ENCODE measurements at regions not wholly inside any gene's neighbourhood (a gene's known extent, or its start where the extent isn't known, plus 50 kb on each side); places are given as distances from the start of the nearest gene placed in this dataset.

GRCh38 chr5:145479271-145479670 is 355.9 kb downstream of the PRELID2 start:
- H3K4me1 ChIP-seq (ENCODE audit: low read length), result no peaks in the 10 kb centered on the region
- no peaks in the 10 kb centered on the region for H4K20me1 ChIP-seq (ENCODE audit: insufficient read depth, low read length)
- no peak overlapping the region for H3K4me2 ChIP-seq (ENCODE audit: low read length)
- no peak overlapping the region for H3K4me3 ChIP-seq (ENCODE audit: low read length)
- H3K79me2 ChIP-seq (ENCODE audit: low read length), result no peaks in the 10 kb centered on the region
- TF ChIP-seq CTCF (IDR thresholded peaks at IDR 0.05; ENCODE audit: low read depth, low read length) (no peak), EZH2phosphoT487 (IDR thresholded peaks at IDR 0.05; ENCODE audit: low read depth) (no peak)
- no peak overlapping the region for H3K27ac ChIP-seq (ENCODE audit: low read length)
- no peak overlapping the region for H3K9ac ChIP-seq (ENCODE audit: low read length)
- no peaks in the 10 kb centered on the region for H3K27me3 ChIP-seq (ENCODE audit: low read depth, low read length)
- no peaks in the 10 kb centered on the region for H3K9me3 ChIP-seq (ENCODE audit: insufficient read depth, low read length)
- H3K36me3 ChIP-seq (replicated peaks; ENCODE audit: low read depth, low read length), result no peaks in the 10 kb centered on the region
- H2AFZ ChIP-seq (ENCODE audit: low read depth, low read length), result no peak overlapping the region

- H3K4me3 ChIP-seq (ENCODE audit: low read length), result no peak overlapping the region
- no peak overlapping the region for H2AFZ ChIP-seq (ENCODE audit: low read depth, low read length)
- H3K9ac ChIP-seq (ENCODE audit: low read length), result no peak overlapping the region
- no peaks in the 10 kb centered on the region for H3K79me2 ChIP-seq (ENCODE audit: low read length)
- H3K4me2 ChIP-seq (ENCODE audit: low read length), result no peak overlapping the region
- no peaks in the 10 kb centered on the region for H4K20me1 ChIP-seq (ENCODE audit: insufficient read depth, low read length)
- no peaks in the 10 kb centered on the region for H3K9me3 ChIP-seq (ENCODE audit: insufficient read depth, low read length)
- TF ChIP-seq CTCF (IDR thresholded peaks at IDR 0.05; ENCODE audit: low read depth, low read length), result no peak
- TF ChIP-seq EZH2phosphoT487 (IDR thresholded peaks at IDR 0.05; ENCODE audit: low read depth), result no peak
- no peaks in the 10 kb centered on the region for H3K27me3 ChIP-seq (ENCODE audit: low read depth, low read length)
- H3K4me1 ChIP-seq (ENCODE audit: low read length), result no peaks in the 10 kb centered on the region
- no peaks in the 10 kb centered on the region for H3K36me3 ChIP-seq (replicated peaks; ENCODE audit: low read depth, low read length)
- H3K27ac ChIP-seq (ENCODE audit: low read length), result no peak overlapping the region
These were observed 356.5 kb downstream of the PRELID2 start for GRCh38 chr5:145478651-145479050.

GRCh38 chr5:145473042-145473642 is 362.0 kb downstream of the PRELID2 start:
- no peak overlapping the region for H3K27ac ChIP-seq (ENCODE audit: low read length)
- no peak overlapping the region for H3K4me3 ChIP-seq (ENCODE audit: low read length)
- H3K9me3 ChIP-seq (ENCODE audit: insufficient read depth, low read length), result no peaks in the 10 kb centered on the region
- H3K36me3 ChIP-seq (replicated peaks; ENCODE audit: low read depth, low read length), result no peaks in the 10 kb centered on the region
- no peaks in the 10 kb centered on the region for H3K4me1 ChIP-seq (ENCODE audit: low read length)
- no peaks in the 10 kb centered on the region for H3K27me3 ChIP-seq (ENCODE audit: low read depth, low read length)
- H4K20me1 ChIP-seq (ENCODE audit: insufficient read depth, low read length), result no peaks in the 10 kb centered on the region
- TF ChIP-seq CTCF (IDR thresholded peaks at IDR 0.05; ENCODE audit: low read depth, low read length), result no peak
- no peak for TF ChIP-seq EZH2phosphoT487 (IDR thresholded peaks at IDR 0.05; ENCODE audit: low read depth)
- H3K79me2 ChIP-seq (ENCODE audit: low read length), result no peaks in the 10 kb centered on the region
- no peak overlapping the region for H3K9ac ChIP-seq (ENCODE audit: low read length)
- no peak overlapping the region for H3K4me2 ChIP-seq (ENCODE audit: low read length)
- no peak overlapping the region for H2AFZ ChIP-seq (ENCODE audit: low read depth, low read length)

- H3K4me2 ChIP-seq (ENCODE audit: low read length), result no peak overlapping the region
- no peaks in the 10 kb centered on the region for H3K36me3 ChIP-seq (replicated peaks; ENCODE audit: low read depth, low read length)
- no peak overlapping the region for H2AFZ ChIP-seq (ENCODE audit: low read depth, low read length)
- H4K20me1 ChIP-seq (ENCODE audit: insufficient read depth, low read length), result no peaks in the 10 kb centered on the region
- H3K4me3 ChIP-seq (ENCODE audit: low read length), result no peak overlapping the region
- TF ChIP-seq CTCF (IDR thresholded peaks at IDR 0.05; ENCODE audit: low read depth, low read length) (no peak), EZH2phosphoT487 (IDR thresholded peaks at IDR 0.05; ENCODE audit: low read depth) (no peak)
- H3K27ac ChIP-seq (ENCODE audit: low read length), result no peak overlapping the region
- no peak overlapping the region for H3K9ac ChIP-seq (ENCODE audit: low read length)
- H3K9me3 ChIP-seq (ENCODE audit: insufficient read depth, low read length), result no peaks in the 10 kb centered on the region
- no peaks in the 10 kb centered on the region for H3K4me1 ChIP-seq (ENCODE audit: low read length)
- no peaks in the 10 kb centered on the region for H3K79me2 ChIP-seq (ENCODE audit: low read length)
- no peaks in the 10 kb centered on the region for H3K27me3 ChIP-seq (ENCODE audit: low read depth, low read length)
These were observed 363.1 kb downstream of the PRELID2 start for GRCh38 chr5:145471831-145472612.
